Nephron (organoid): ENCODE measurements at regions not wholly inside any gene's neighbourhood (a gene's known extent, or its start where the extent isn't known, plus 50 kb on each side); places are given as distances from the start of the nearest gene placed in this dataset.

ENCODE experiments used
- H3K27ac Mint-ChIP-seq, 3 experiments: 2 replicates each; pipeline ENCODE4 v1.8.0; 2020; ENCODE audit warnings: mixed read lengths in 3 of 3, mild to moderate bottlenecking in 2 of 3, moderate library complexity in 1 of 3
- H3K27me3 Mint-ChIP-seq: 2 replicates; pipeline ENCODE4 v1.8.0; 2021; ENCODE audit warnings: low read depth, mild to moderate bottlenecking, moderate library complexity, mixed read lengths
- H3K36me3 Mint-ChIP-seq: 2 replicates; pipeline ENCODE4 v1.8.0; 2020; ENCODE audit warnings: low read depth, mixed read lengths
- H3K4me1 Mint-ChIP-seq: 2 replicates; pipeline ENCODE4 v1.8.0; 2020; ENCODE audit warnings: mixed read lengths
- H3K4me3 Mint-ChIP-seq, 3 experiments: 2 replicates each; pipeline ENCODE4 v1.8.0; 2020; ENCODE audit warnings: mild to moderate bottlenecking in 3 of 3, mixed read lengths in 3 of 3, moderate library complexity in 2 of 3
- H3K9me3 Mint-ChIP-seq: 2 replicates; pipeline ENCODE4 v1.8.0; 2020; ENCODE audit warnings: mixed read lengths
- CTCF ChIP-seq, 3 experiments: fragments of 200-600 bp; sonication (generic); IDR thresholded peaks; one replicate each; pipeline ENCODE4 v1.5.0; 2021; ENCODE audit warnings: antibody characterized with exemption in 3 of 3; ENCODE audit not compliant: unreplicated experiment in 3 of 3

- peak overlapping the region in 2 of 3 experiments; percentile 37 to 69 for H3K27ac Mint-ChIP-seq
- peaks cover 4% of the 10 kb centered on the region for H3K27me3 Mint-ChIP-seq
- H3K9me3 Mint-ChIP-seq, result peaks cover 6% of the 10 kb centered on the region
- no peaks in the 10 kb centered on the region for H3K36me3 Mint-ChIP-seq
- peak; percentile 65 to 83 (median 66) for TF ChIP-seq CTCF (IDR thresholded peaks at IDR 0.05; ENCODE audit: unreplicated experiment in 3 of 3)
- H3K4me3 Mint-ChIP-seq, result no peak overlapping the region
- peaks cover 42% of the 10 kb centered on the region for H3K4me1 Mint-ChIP-seq
These were observed 274.3 kb downstream of the CD109 start for GRCh38 chr6:73969971-73970970.

GRCh38 chr6:73968221-73968757 is 272.3 kb downstream of the CD109 start:
- peak overlapping the region; percentile 50 to 69 (median 68) for H3K27ac Mint-ChIP-seq
- H3K27me3 Mint-ChIP-seq, result peaks cover 4% of the 10 kb centered on the region
- H3K4me3 Mint-ChIP-seq, result no peak overlapping the region
- peaks cover 55% of the 10 kb centered on the region for H3K4me1 Mint-ChIP-seq
- no peak for TF ChIP-seq CTCF (IDR thresholded peaks at IDR 0.05; ENCODE audit: unreplicated experiment in 3 of 3)
- no peaks in the 10 kb centered on the region for H3K36me3 Mint-ChIP-seq
- peaks cover 8% of the 10 kb centered on the region for H3K9me3 Mint-ChIP-seq

GRCh38 chr6:73965539-73966029 is 269.6 kb downstream of the CD109 start:
- H3K4me3 Mint-ChIP-seq, result no peak overlapping the region
- H3K4me1 Mint-ChIP-seq, result peaks cover 52% of the 10 kb centered on the region
- H3K27me3 Mint-ChIP-seq, result no peaks in the 10 kb centered on the region
- peak overlapping the region in 2 of 3 experiments; percentile 57 to 88 for H3K27ac Mint-ChIP-seq
- no peak for TF ChIP-seq CTCF (IDR thresholded peaks at IDR 0.05; ENCODE audit: unreplicated experiment in 3 of 3)
- no peaks in the 10 kb centered on the region for H3K36me3 Mint-ChIP-seq
- peaks cover 9% of the 10 kb centered on the region for H3K9me3 Mint-ChIP-seq

- Mint-ChIP-seq H3K9me3 (peaks cover 9% of the 10 kb centered on the region), H3K27me3 (no peaks in the 10 kb centered on the region), H3K27ac (peak overlapping the region in 2 of 3 experiments; percentile 2 to 8), H3K4me3 (no peak overlapping the region), H3K36me3 (no peaks in the 10 kb centered on the region), H3K4me1 (peaks cover 39% of the 10 kb centered on the region)
- TF ChIP-seq CTCF (IDR thresholded peaks at IDR 0.05; ENCODE audit: unreplicated experiment in 3 of 3), result no peak
These were observed 268.3 kb downstream of the CD109 start for GRCh38 chr6:73964241-73964854.

- Mint-ChIP-seq H3K27ac (peak overlapping the region in 1 of 3 experiments; percentile 49), H3K9me3 (peaks cover 9% of the 10 kb centered on the region), H3K27me3 (no peaks in the 10 kb centered on the region), H3K36me3 (no peaks in the 10 kb centered on the region), H3K4me3 (no peak overlapping the region), H3K4me1 (peaks cover 25% of the 10 kb centered on the region)
- no peak for TF ChIP-seq CTCF (IDR thresholded peaks at IDR 0.05; ENCODE audit: unreplicated experiment in 3 of 3)
These were observed 266.9 kb downstream of the CD109 start for GRCh38 chr6:73962884-73963283.
